ENCODE measurements at regions not wholly inside any gene's neighbourhood (a gene's known extent, or its start where the extent isn't known, plus 50 kb on each side); places are given as distances from the start of the nearest gene placed in this dataset.

DNA sequence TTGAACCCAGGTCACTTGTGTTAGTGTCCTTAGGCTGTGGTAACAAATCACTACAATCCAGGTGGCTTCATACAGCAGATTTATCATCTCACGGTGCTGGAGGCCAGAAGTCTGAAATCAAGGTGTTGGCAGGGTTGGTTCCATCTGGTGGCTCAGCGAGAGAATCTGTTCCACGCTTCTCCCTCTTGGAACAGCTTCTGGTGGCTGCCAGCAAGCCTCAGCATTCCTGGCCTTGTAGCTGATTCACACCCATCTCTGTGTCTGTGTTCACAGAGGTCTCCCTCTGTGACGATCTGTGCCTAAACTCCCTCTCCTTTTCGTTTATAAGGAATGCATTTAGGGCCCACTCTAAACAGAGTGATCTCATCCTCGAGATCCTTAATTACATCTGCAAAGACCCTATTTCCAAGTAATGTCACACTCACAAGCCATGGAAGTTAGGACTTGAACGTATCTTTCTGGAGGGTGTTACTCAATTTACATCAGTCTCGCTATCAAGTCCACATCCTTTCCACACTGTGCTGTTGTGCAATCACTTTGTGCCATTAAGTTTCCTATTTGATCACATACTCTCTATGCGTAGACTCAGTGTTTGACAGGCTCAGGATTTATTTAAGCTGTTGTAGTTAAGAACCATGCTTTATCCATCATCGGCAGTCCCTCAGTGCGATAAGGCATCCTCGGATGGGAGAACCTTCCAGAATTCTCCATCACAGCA is 164.4 kb downstream of the SOCS6 start:
- no peak for DNase-seq (ENCODE audit: low spot score)

DNA sequence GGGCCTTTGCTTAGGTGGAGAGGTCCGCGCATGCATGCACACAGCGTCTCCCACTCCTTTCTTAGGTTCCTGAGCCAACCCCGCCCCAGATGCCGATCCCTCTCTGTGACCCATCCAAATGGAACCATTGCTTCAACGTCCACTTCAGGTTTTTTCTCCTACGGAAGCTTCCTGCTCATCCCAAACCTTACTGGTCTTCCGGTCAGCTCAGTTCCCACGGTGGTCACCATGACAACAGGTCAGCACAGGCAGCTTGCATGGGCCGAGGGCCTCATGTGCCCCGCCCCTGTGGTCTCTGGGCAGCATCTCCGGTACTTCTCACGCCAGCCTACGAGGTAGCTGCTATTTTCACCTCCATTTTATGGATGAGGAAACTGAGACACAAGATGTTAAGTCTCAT is 163.7 kb downstream of the SOCS6 start:
- DNase-seq (ENCODE audit: low spot score): no peak

DNA sequence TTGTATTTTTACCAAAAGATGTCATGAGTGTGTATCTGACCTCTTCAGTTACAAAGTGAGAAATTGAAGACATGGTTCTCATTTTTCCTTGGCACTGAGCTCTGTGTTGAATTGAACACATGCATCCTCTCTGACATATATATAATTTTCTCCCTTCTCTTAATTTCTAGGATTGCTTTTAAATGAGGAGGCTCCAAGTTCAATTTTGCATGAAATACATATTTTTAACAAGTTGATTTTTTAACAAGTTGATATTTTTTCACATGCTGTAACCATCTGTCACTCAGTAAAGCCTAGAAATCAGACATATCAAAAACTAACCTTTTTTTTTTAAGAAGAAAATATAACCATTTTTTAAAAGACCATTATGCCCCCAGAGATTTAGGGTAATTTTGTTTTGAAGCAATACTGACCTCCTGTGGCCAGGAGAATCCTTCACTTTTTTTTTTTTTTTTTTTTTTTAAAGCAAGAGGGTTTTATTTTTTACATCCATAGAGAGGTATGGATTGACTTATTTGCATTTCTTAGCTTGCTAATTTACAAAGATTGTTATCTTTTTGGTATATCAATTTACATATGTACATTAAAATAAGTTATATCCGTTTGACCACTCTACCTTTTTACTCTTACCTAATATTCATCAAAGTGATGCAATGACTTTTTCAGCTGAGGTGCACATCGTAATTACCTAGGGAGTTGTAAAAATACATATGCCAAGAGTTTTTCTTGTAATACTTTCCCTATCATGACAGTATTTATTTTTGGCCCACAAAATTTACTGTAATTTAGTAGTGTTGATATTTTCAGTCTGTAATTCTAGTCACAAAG is 161.8 kb downstream of the SOCS6 start:
- DNase-seq (ENCODE audit: low spot score): no peak

DNA sequence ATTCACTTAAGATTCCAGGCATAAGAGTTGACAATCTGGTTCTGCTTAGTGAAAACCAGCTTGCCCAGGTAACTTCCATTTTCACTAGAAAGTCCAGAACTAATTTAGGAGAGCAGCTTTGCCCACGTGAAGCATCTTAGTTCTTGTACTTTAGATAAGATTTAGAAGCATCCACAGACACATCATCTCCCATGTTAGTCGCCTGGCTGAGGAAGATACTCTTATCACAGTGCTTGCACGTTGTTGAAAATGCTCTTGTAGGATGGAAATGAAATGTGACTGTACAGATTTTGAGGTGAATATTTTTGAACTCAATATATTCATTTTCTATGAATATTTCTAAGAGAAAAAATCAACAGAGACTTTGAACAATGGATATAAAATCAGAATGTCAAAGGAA is 159.7 kb downstream of the SOCS6 start:
- no peak for DNase-seq (ENCODE audit: low spot score)

DNA sequence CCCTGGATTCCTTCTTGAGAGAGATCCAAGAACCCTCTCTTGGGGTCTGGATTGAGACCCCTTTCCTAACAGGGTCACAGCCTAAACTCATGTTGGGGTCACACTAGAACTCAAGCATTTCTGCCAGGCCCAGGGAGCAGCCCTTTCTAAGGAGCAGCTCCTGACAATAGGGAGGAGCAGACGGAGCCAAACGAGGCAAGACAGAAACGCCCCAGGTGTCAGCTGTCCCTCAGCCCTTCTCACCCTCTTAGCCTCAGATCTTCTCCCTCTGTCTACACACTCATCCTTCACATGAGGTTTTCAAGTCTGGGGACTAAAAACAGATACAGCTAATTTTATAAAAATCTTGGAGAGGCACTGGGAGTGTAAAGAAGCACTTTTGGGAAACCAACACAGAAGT is 157.2 kb downstream of the SOCS6 start:
- no peak for DNase-seq (ENCODE audit: low spot score)

DNA sequence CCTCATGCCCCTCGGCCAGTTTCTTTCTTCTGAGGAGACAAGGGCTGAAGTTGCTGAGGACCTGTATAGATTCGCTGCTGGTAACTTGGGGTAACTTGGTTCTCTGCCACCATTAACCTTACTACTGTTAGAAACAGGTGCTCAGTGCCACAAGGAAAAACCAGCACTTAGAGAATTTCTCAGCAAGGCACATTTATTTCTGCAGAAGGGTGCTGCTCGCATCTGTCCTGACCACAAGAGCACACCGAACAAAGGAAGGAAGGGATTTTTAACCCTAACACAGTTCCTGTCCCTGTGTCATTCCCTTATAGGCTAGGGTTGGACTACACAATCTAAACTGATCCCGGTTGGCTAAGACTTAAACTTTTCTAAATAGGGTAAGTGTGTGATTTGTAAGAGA is 154.1 kb downstream of the SOCS6 start:
- no peak for DNase-seq (ENCODE audit: low spot score)

DNA sequence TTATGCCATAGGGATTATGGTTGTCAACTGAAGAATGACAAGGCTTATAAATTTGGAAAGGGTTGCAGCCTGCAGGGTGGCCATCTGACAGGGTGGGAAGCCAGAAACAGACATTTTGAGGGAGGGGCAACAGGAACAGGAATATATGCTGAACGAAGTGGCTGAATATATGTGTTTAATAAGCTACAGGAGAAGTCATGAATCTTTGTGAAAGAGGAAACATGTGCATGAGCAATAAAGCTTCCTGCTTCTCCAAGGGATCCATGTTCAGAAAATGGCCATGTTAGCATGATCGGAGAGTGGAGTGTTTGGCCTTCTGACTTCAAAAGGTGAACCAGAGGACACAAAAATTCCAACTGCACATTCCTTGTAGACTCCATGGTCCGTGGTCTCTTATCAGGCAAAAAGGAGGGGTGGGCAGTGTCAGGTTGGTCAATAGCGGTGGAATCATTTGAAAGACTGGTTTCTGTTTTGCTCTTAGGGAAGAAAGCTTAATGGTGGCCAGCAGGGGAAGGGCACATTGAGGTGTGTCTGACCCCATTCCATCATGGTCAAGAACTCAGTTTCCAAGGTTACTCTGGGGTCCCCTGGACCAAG is 144.1 kb downstream of the SOCS6 start:
- DNase-seq (ENCODE audit: low spot score): no peak

DNA sequence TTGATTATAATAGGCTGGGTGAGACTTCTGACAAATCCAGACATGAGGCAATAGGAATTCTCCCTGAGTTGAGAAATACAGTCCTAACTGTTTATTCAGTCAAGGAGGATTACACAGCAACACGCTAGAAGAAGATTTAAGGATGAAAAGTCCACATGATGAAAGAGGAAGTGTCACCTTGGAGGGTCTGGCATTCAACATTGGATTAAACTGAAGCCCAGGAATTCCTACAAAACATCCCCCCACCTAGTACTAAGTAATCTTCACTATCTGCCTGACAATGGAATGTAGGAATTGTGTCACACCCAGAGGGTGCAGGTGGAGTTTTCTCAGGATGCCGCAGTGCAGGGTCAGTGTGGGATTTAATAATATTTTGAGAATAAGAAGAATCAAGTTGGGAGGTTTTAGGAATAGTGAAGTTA is 142.4 kb downstream of the SOCS6 start:
- no peak for DNase-seq (ENCODE audit: low spot score)

DNA sequence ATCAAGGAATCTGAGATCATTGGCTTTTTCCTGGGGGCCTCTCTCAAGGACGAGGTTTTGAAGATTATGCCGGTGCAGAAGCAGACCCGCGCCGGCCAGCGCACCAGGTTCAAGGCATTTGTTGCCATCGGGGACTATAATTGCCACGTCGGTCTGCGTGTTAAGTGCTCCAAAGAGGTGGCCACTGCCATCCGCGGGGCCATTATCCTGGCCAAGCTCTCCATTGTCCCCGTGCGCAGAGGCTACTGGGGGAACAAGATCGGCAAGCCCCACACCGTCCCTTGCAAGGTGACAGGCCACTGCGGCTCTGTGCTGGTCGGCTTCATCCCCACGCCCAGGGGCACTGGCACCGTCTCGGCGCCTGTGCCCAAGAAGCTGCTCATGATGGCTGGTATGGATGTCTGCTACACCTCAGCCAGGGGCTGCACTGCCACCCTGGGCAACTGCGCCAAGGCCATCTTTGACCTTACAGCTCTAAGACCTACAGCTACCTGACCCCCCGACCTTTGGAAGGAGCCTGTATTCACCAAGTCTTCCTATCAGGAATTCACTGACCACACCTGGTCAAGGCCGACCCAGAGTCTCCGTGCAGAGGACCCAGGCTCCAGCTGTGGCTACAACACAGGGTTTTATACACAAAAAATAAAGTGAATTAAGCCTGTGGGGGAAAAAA is 141.8 kb downstream of the SOCS6 start:
- no peak for DNase-seq (ENCODE audit: low spot score)

DNA sequence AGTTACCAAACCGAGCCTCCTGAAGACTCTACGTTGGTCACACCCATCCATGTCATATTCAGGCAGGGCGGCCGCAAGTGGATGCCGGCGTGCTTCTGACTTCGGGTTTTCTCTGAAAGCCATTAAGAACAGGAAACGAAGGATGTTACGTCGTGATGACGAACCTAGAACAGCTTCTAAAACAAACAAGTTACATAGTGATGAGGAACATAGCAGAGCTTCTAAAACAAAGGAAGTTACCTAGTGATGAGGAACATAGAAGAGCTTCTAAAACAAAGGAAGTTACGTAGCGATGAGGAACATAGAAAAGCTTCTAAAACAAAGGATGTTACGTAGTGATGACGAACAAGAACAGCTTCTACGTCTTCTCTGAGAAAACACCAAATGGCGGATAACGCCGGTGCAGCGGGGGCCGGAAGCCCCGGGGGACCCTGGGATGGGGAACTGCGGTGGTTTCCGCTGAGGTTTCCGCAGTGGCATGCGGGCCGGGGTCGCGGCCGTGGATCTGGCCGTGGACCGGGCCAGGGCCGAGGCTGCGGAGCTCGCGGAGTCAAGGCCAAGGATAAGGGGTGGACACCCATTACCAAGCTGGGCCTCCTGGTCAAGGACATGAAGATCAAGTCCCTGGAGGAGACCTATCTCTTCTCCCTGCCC is 141.1 kb downstream of the SOCS6 start:
- no peak for DNase-seq (ENCODE audit: low spot score)

DNA sequence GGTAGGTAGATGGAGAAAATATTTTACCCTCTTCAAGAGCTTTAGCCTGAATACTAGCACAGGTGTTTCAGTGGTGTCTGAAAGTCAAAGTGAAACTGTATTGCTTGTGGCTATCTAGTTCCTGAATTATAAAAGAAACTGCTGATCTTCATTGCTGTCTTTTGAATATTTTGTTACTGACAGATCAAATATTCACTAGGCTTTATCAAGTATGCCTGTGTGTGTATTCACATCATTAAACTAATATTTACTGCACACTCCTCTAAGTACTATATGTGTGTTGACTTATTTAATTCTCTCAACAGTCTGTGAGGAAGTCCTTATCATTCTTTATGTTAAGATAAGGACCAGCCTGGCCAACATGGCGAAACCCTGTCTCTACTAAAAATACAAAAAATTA is 139.6 kb downstream of the SOCS6 start:
- no peak for DNase-seq (ENCODE audit: low spot score)

DNA sequence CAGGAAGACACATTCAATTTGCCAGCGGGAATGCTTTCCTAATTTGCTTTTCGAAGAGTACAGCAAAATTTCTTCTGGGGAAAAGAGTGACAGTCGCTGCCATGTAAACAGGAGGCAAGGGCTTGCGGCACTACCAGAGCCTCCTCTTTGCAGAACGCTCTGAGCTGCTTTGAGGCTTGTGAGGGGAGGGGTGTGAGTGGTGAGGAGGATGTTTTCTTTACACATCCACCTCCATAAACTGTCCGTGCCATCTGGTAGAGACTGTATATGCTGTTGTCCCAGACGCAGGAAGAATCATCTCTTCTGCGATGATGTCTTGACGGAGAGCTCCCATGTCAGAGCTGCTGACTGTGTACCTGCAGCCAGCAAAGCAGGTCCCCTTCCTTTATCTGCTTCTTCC is 138.0 kb downstream of the SOCS6 start:
- no peak for DNase-seq (ENCODE audit: low spot score)

DNA sequence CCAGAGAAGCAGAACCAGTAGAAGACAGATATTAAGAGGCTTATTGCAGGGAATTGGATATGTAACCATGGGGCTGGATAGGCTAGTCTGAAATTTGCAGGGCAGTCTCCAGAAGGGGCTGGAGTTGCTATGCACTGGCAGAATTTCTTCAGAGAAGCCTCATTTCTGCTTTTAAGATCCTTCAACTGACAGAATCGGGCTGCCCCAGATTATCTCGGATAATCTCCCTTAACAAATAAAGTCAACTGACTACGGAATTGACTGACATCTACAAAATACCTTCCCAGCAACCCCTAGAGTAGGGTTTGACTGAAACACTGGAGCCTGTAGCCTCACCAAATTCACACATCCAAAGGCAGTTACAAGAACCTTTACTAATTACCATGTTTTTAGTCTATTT is 136.4 kb downstream of the SOCS6 start:
- DNase-seq (ENCODE audit: low spot score): no peak

DNA sequence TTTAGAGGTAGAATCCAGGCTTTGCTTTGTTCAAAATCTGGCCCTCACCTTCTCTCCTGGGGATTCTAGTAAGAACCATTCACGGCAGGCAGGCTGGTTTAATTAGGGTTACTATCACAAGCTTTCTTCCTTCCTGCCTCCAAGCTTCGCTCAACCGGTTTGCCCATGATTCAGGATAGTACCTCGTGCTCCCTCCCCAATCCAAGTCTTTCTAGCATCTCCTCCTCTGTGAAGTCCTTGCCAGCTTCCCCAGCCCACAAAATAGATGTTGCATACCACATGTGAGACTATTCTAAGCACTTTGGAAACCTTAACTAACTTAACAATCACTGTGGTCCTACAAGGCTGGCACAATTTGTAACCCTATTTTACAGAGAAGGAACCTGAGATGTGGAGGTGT is 135.1 kb downstream of the SOCS6 start:
- DNase-seq (ENCODE audit: low spot score): no peak

DNA sequence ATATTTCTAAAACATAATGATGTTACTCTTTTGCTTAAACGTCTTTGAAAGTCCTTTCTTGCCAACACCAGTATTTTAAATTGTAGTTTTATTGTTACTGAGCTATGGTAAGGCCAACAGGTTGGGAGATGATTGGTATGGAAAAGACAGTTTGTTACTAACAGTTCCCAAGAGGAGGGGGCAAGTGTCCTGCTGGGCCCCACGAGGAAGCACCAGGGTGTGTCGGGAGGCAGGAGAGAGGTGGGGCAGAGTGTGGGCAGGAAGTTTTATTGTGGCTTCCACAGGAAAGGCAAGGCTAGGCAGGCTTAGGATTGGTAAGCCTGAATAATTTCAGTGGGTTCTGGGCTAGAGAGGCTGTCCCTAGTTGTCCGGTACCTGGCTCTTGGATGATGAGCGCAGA is 134.3 kb downstream of the SOCS6 start:
- DNase-seq (ENCODE audit: low spot score): no peak

DNA sequence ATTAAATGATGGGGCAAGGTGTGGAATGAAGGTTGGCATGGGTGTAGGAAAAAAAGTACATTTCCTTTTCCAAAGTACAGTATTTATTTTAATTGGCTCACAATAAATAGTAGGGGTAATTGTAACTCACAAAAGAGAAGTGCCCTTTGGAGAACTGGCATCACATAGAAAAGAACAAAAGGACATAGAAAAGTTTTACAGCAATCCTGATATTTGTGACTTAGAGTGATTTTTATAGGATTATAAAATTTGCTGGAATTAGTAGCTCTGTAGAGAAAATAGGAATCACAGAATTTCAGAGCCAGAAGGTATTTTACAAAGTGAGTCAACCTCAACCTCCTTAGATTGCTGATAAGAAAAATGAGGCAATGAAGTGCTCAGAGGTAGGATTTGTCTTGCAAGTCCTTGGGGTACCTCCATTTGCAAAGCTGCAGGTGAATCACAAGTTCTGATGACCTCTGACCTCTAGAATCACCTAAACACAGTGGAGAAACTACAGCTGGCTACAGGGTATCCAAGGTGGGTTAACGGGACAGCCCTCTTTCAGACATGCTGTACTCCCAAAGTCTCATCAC is 133.6 kb downstream of the SOCS6 start:
- DNase-seq (ENCODE audit: low spot score): no peak

DNA sequence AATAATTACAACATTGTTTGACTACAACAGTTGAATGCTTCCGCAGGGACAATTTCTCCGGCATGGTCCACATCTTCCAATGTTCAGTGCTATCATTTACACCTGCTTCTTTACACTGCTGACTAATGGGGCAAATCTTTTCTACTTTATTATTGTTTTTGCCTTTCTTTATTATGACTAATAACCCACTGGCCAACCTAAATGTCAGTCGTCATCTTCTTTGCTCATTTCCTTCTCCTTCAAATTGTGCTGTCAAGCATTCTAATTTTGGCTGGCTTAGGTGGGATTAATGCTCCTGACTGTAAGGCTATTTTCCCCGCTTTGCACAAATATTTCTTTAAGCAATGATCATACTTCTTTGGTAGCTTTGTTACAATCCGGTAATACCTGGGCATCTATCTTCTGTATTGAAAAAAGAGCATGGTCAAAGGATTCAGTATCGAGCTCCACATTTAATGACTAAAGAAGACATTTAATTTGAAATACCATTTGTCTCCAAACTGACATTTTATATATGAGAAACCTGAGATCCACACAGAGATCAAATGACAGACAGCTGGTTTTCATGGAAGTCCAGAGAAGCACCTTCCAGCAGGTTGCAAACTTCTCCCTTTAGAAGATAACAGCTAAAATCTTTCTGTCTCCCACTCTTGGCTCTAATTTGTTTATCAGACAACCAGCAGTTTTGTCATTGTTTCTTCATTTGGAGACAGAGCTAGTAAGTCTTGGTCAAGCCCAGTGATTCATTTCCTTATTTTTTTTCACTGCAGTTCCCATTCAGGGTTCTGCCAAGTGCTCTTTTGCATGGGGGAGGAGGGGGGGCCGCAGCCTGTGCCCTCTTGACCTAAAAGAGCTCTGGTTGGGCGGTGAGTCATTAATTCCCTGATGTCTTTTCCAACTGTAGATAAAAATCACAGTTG is 132.9 kb downstream of the SOCS6 start:
- no peak for DNase-seq (ENCODE audit: low spot score)

DNA sequence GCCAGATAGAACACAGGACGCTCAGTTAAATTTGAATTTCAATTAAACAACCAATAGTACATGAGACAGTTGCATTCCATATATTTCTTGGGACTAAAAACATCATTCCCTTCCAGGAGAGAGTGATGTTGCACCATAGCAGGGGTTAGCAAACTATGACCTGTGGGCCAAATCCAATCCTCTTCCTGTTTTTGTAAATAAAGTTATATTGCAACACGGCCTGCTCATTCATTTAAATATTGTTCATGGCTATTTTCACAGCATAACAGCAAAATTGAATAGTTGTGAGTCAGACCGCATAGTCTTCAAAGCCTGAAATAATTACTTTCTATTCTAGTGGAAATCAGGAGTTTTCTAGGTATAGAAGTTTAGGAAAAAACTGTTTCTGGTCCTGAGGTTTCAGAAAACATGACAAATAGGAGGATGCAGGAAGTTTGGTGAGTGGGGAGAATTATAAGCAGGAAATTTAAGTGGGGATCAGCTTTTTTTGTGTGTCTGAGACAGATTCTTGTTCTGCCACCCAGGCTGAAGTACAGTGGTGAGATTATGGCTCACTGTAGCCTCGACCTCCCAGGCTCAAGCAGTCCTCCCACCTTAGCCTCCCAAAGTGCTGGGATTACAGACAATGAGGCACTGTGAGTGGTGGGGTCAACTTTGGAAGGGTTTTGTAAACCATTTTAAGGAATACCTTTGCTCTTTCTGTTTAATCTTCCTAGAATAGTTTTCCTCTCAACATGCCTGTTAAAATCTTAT is 131.5 kb downstream of the SOCS6 start:
- DNase-seq (ENCODE audit: low spot score): no peak

DNA sequence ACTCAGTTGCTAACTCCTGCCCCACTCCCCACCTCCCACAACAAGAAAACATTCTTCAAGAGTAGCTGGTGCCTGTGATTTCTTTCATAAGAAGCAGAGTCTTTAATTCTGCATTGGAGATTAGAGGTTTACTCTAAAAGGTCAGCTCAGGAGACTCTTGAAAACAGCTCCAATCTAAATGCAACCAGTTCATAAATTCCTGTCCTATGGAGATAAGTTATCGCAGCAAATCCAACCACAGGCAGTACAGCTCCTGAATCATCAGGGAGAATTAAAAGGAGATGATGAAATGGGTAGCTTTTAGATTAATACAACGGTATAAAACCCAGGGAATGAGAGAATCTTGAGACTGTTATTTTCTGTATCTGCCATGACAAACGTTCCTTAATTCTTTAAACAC is 130.7 kb downstream of the SOCS6 start:
- DNase-seq (ENCODE audit: low spot score): no peak

Measured in germinal center (tissue), 1 donor.